ENCODE measurements at regions not wholly inside any gene's neighbourhood (a gene's known extent, or its start where the extent isn't known, plus 50 kb on each side); places are given as distances from the start of the nearest gene placed in this dataset.

GRCh38 chr10:10078446-10078845 is 939.2 kb upstream of the CELF2 start:
- no peak for TF ChIP-seq CTCF (IDR thresholded peaks at IDR 0.05)
- no peaks in the 10 kb centered on the region for H3K36me3 ChIP-seq (ENCODE audit: control insufficient read depth, insufficient read depth, low read length)
- no peak overlapping the region for H3K27ac ChIP-seq (ENCODE audit: low read length)
- WGBS (ENCODE audit: insufficient coverage), result 66% methylated on average over 4 of the region's 4 CpGs
- H3K4me1 ChIP-seq (ENCODE audit: control insufficient read depth, insufficient read depth, low read length), result no peaks in the 10 kb centered on the region
- no peaks in the 10 kb centered on the region for H3K9me3 ChIP-seq (ENCODE audit: control insufficient read depth, insufficient read depth, low read length)
- no peak overlapping the region for H3K4me3 ChIP-seq (ENCODE audit: low read length)
- intact Hi-C loops (cut with micrococcal nuclease), result no loop called here
- Mint-ChIP-seq H3K36me3 (no peaks in the 10 kb centered on the region), H3K27me3 (ENCODE audit: low read depth in 2 of 2) (no peaks in the 10 kb centered on the region), H3K27ac (no peak overlapping the region), H3K4me3 (no peak overlapping the region), H3K4me1 (no peaks in the 10 kb centered on the region), H3K9me3 (peaks cover 7 to 8% of the 10 kb centered on the region in 2 donors)
- no peak for ATAC-seq
- no peak for DNase-seq
- H3K27me3 ChIP-seq (ENCODE audit: control insufficient read depth, insufficient read depth, low read length), result no peaks in the 10 kb centered on the region

DNA sequence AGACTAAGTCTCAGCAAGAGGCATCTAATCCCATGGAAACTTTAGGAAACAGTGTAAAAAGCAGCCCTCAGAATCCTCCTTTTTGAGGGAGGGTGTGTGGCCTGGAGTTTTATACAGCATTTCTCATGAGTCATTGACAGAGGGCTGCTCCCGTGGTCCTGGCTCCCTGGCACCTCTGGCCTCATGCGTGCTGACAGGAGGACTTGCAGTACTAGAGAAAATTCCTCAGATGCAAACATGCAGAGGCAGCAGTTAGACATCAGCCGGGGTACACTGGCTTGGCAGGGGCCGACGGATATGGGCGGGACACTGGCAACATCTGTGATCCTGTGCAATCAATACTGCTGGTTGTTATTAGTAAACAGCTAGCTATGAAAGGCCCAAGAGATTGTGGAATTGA is 925.1 kb upstream of the CELF2 start:
- 83% methylated on average over 6 of the region's 6 CpGs for WGBS (ENCODE audit: insufficient coverage)
- intact Hi-C loops (cut with micrococcal nuclease), result no loop called here

DNA sequence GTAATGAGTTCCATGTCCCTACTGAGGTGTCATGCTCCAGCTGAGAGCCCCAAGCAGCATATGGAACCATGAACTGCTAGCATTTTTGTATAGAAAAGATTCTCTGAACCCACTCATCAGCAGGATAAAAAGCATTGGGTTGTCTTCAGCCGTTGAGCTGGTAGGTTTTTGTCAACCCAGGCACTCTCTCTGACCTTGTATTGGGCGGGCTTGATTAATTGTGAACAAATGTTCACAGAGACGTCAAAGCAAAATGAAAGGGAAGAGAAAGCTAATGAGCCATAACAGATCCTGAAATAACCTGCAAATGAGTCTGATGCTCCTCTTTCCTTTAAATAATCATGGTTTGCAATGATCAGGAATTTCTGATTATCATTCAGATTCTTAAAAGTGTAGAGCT is 924.7 kb upstream of the CELF2 start:
- peaks cover 2% of the 10 kb centered on the region for H3K9me3 ChIP-seq (ENCODE audit: control insufficient read depth, insufficient read depth, low read length)
- no peaks in the 10 kb centered on the region for H3K27me3 Mint-ChIP-seq (ENCODE audit: low read depth in 2 of 2)
- WGBS (ENCODE audit: insufficient coverage), result 77% methylated on average over 3 of the region's 3 CpGs

More for the DNA sequence above, 925.1 kb upstream of the CELF2 start:
- Histone ChIP-seq H3K4me3 (ENCODE audit: low read length) (no peak overlapping the region), H3K9me3 (ENCODE audit: control insufficient read depth, insufficient read depth, low read length) (peaks cover 2% of the 10 kb centered on the region), H3K4me1 (ENCODE audit: control insufficient read depth, insufficient read depth, low read length) (no peaks in the 10 kb centered on the region), H3K27me3 (ENCODE audit: control insufficient read depth, insufficient read depth, low read length) (no peaks in the 10 kb centered on the region), H3K36me3 (ENCODE audit: control insufficient read depth, insufficient read depth, low read length) (no peaks in the 10 kb centered on the region), H3K27ac (ENCODE audit: low read length) (no peak overlapping the region)
- H3K27me3 Mint-ChIP-seq (ENCODE audit: low read depth in 2 of 2), result no peaks in the 10 kb centered on the region
- no peak overlapping the region for H3K27ac Mint-ChIP-seq
- no peak for TF ChIP-seq CTCF (IDR thresholded peaks at IDR 0.05)
- DNase-seq (no peak), ATAC-seq (no peak)
- H3K4me1 Mint-ChIP-seq, result no peaks in the 10 kb centered on the region
- peaks cover 2 to 3% of the 10 kb centered on the region in 2 donors for H3K9me3 Mint-ChIP-seq
- H3K36me3 Mint-ChIP-seq, result no peaks in the 10 kb centered on the region
- H3K4me3 Mint-ChIP-seq, result no peak overlapping the region

More for the DNA sequence above, 924.7 kb upstream of the CELF2 start:
- intact Hi-C loops (cut with micrococcal nuclease), result no loop called here
- no peak for ATAC-seq
- Mint-ChIP-seq H3K4me3 (no peak overlapping the region), H3K27ac (no peak overlapping the region), H3K4me1 (no peaks in the 10 kb centered on the region), H3K9me3 (peaks cover 2 to 3% of the 10 kb centered on the region in 2 donors), H3K36me3 (no peaks in the 10 kb centered on the region)
- TF ChIP-seq CTCF (IDR thresholded peaks at IDR 0.05), result no peak
- no peak for DNase-seq
- Histone ChIP-seq H3K27ac (ENCODE audit: low read length) (no peak overlapping the region), H3K27me3 (ENCODE audit: control insufficient read depth, insufficient read depth, low read length) (no peaks in the 10 kb centered on the region), H3K4me3 (ENCODE audit: low read length) (no peak overlapping the region), H3K4me1 (ENCODE audit: control insufficient read depth, insufficient read depth, low read length) (no peaks in the 10 kb centered on the region), H3K36me3 (ENCODE audit: control insufficient read depth, insufficient read depth, low read length) (no peaks in the 10 kb centered on the region)
